ENCODE measurements at regions not wholly inside any gene's neighbourhood (a gene's known extent, or its start where the extent isn't known, plus 50 kb on each side); places are given as distances from the start of the nearest gene placed in this dataset.

- DNase-seq (ENCODE audit: low spot score): no peak
Measured at GRCh38 chr2:200054681-200055468, 99.5 kb downstream of the MAIP1 start.

GRCh38 chr2:200056105-200056504 lies 100.7 kb downstream of the MAIP1 start:
- no peak for DNase-seq (ENCODE audit: low spot score)

- DNase-seq (ENCODE audit: low spot score): no peak
Measured at GRCh38 chr2:200063155-200063554, 107.8 kb downstream of the MAIP1 start.

- no peak for DNase-seq (ENCODE audit: low spot score)
Measured at GRCh38 chr2:200064879-200065278, 109.5 kb downstream of the MAIP1 start.

GRCh38 chr2:200065477-200065876 lies 110.1 kb downstream of the MAIP1 start:
- DNase-seq (ENCODE audit: low spot score): no peak

GRCh38 chr2:200066417-200066816 lies 111.0 kb downstream of the MAIP1 start:
- no peak for DNase-seq (ENCODE audit: low spot score)

GRCh38 chr2:200068642-200069041 lies 113.3 kb downstream of the MAIP1 start:
- no peak for DNase-seq (ENCODE audit: low spot score)

- no peak for DNase-seq (ENCODE audit: low spot score)
Measured at GRCh38 chr2:200077210-200077650, 121.8 kb downstream of the MAIP1 start.

GRCh38 chr2:200077838-200078237 lies 122.5 kb downstream of the MAIP1 start:
- DNase-seq (ENCODE audit: low spot score): no peak

- DNase-seq (ENCODE audit: low spot score): no peak
Measured at GRCh38 chr2:200079356-200079755, 124.0 kb downstream of the MAIP1 start.

GRCh38 chr2:200081236-200081635 lies 125.9 kb downstream of the MAIP1 start:
- no peak for DNase-seq (ENCODE audit: low spot score)

- DNase-seq (ENCODE audit: low spot score): no peak
Measured at GRCh38 chr2:200081811-200082210, 126.4 kb downstream of the MAIP1 start.

- DNase-seq (ENCODE audit: low spot score): no peak
Measured at GRCh38 chr2:200084036-200084435, 128.7 kb downstream of the MAIP1 start.

GRCh38 chr2:200086911-200087310 lies 131.5 kb downstream of the MAIP1 start:
- no peak for DNase-seq (ENCODE audit: low spot score)

GRCh38 chr2:200087451-200087850 lies 132.1 kb downstream of the MAIP1 start:
- no peak for DNase-seq (ENCODE audit: low spot score)

GRCh38 chr2:200089040-200089755 lies 133.8 kb downstream of the MAIP1 start:
- no peak for DNase-seq (ENCODE audit: low spot score)

- DNase-seq (ENCODE audit: low spot score): no peak
Measured at GRCh38 chr2:200089756-200090109, 134.4 kb downstream of the MAIP1 start.

GRCh38 chr2:200090683-200091082 lies 135.3 kb downstream of the MAIP1 start:
- no peak for DNase-seq (ENCODE audit: low spot score)

GRCh38 chr2:200091126-200091525 lies 135.7 kb downstream of the MAIP1 start:
- DNase-seq (ENCODE audit: low spot score): no peak

- no peak for DNase-seq (ENCODE audit: low spot score)
Measured at GRCh38 chr2:200092235-200092634, 136.9 kb downstream of the MAIP1 start.

GRCh38 chr2:200095436-200095835 lies 140.1 kb downstream of the MAIP1 start:
- DNase-seq (ENCODE audit: low spot score): no peak

GRCh38 chr2:200099256-200099655 lies 143.9 kb downstream of the MAIP1 start:
- DNase-seq (ENCODE audit: low spot score): no peak

GRCh38 chr2:200100027-200100426 lies 144.6 kb downstream of the MAIP1 start:
- no peak for DNase-seq (ENCODE audit: low spot score)

GRCh38 chr2:200101922-200102321 lies 146.5 kb downstream of the MAIP1 start:
- DNase-seq (ENCODE audit: low spot score): no peak

All from Ammon's horn (tissue), 1 donor.